PC-3 (cell line): ENCODE measurements at regions not wholly inside any gene's neighbourhood (a gene's known extent, or its start where the extent isn't known, plus 50 kb on each side); places are given as distances from the start of the nearest gene placed in this dataset.

Experiments
- ATAC-seq: fragments of 200-7000 bp; cut with Tn5 transposase; 2 replicates; pipeline ENCODE4 v1.9.1; 2020; ENCODE audit warnings: mild to moderate bottlenecking, moderate library complexity
- BruUV-seq: library from RNA; stranded (reverse); fragments of 400-500 nt; replicated peaks from 2 replicates; lab custom pipeline; 2021; lab: Mats Ljungman, UMichigan
- CTCF ChIA-PET: fragments of 300-600 bp; sonication (Branson Sonifier 250); formaldehyde crosslinking; loops from one replicate; lab custom pipeline; 2022; ENCODE audit warnings: antibody characterized with exemption; lab: Charles Lee
- POLR2A ChIA-PET: fragments of 300-600 bp; sonication (Branson Sonifier 250); formaldehyde crosslinking; loops from one replicate; lab custom pipeline; 2022; ENCODE audit warnings: antibody characterized with exemption; ENCODE audit not compliant: unreplicated experiment; lab: Charles Lee
- DNase-seq: peaks from one replicate; pipeline ENCODE4 v3.0.0-alpha.2; 2015
- H2AFZ ChIP-seq: fragments of 300-600 bp; sonication (generic); 2 replicates; pipeline ENCODE4 v1.6.0; 2016; ENCODE audit warnings: antibody characterized with exemption, low read length
- H3F3A ChIP-seq: fragments of 300-600 bp; sonication (generic); one replicate; pipeline ENCODE4 v1.6.0; 2017; ENCODE audit warnings: antibody characterized with exemption, low read length, control low read depth, mild to moderate bottlenecking; ENCODE audit not compliant: unreplicated experiment
- H3K27ac ChIP-seq: fragments of 300-600 bp; sonication (generic); 2 replicates; pipeline ENCODE4 v1.5.1; 2016; ENCODE audit warnings: mild to moderate bottlenecking, low read length
- H3K27me3 ChIP-seq: fragments of 300-600 bp; sonication (generic); 2 replicates; pipeline ENCODE4 v1.6.1; 2016; ENCODE audit warnings: low read length, mixed read lengths
- H3K36me3 ChIP-seq: fragments of 300-600 bp; sonication (generic); 2 replicates; pipeline ENCODE4 v1.6.1; 2016; ENCODE audit warnings: low read depth, mixed run types, low read length, mixed read lengths
- H3K4me1 ChIP-seq: fragments of 300-600 bp; sonication (generic); 2 replicates; pipeline ENCODE4 v1.5.1; 2016; ENCODE audit warnings: low read length; ENCODE audit not compliant: insufficient read depth
- H3K4me2 ChIP-seq: fragments of 300-600 bp; sonication (generic); 2 replicates; pipeline ENCODE4 v1.6.0; 2016; ENCODE audit warnings: low read length
- H3K4me3 ChIP-seq: fragments of 300-600 bp; sonication (generic); 2 replicates; pipeline ENCODE4 v1.5.1; 2016; ENCODE audit warnings: mild to moderate bottlenecking, low read length, mixed read lengths
- H3K79me2 ChIP-seq: fragments of 300-600 bp; sonication (generic); 2 replicates; pipeline ENCODE4 v1.6.1; 2017; ENCODE audit warnings: low read length, mixed read lengths
- H3K9ac ChIP-seq: fragments of 300-600 bp; sonication (generic); 2 replicates; pipeline ENCODE4 v1.6.0; 2016; ENCODE audit warnings: mild to moderate bottlenecking, low read length
- H3K9me2 ChIP-seq: fragments of 300-600 bp; sonication (generic); replicated peaks from 2 replicates; pipeline ENCODE4 v1.6.1; 2016; ENCODE audit warnings: mixed run types, low read length, mixed read lengths
- H3K9me3 ChIP-seq: fragments of 300-600 bp; sonication (generic); 2 replicates; pipeline ENCODE4 v1.6.1; 2016; ENCODE audit warnings: low read length, mixed read lengths
- H4K20me1 ChIP-seq: fragments of 300-600 bp; sonication (generic); 2 replicates; pipeline ENCODE4 v1.6.1; 2016; ENCODE audit warnings: low read length, mixed read lengths
- EZH2 ChIP-seq: fragments of 300-600 bp; sonication (generic); IDR thresholded peaks from one replicate; pipeline ENCODE4 v1.6.1; 2017; ENCODE audit warnings: antibody characterized with exemption, mild to moderate bottlenecking, low read length; ENCODE audit not compliant: unreplicated experiment
- EZH2phosphoT487 ChIP-seq: fragments of 300-600 bp; sonication (generic); IDR thresholded peaks from 2 replicates; pipeline ENCODE4 v1.6.1; 2018; ENCODE audit warnings: mild to moderate bottlenecking, antibody characterized with exemption, low read length, borderline replicate concordance
- intact Hi-C: fragments of 100-400 bp; cut with micrococcal nuclease; formaldehyde crosslinking; loops from 2 replicates; pipeline ENCODE4 v1.9.0; 2023
- TF ChIP-seq, protein P1 (sequence below): fragments of 300-600 bp; sonication (generic); conservative IDR thresholded peaks from 2 replicates; pipeline ENCODE4 v1.5.1; 2017; ENCODE audit warnings: antibody characterized with exemption, low read depth, mild to moderate bottlenecking, low read length

DNA sequence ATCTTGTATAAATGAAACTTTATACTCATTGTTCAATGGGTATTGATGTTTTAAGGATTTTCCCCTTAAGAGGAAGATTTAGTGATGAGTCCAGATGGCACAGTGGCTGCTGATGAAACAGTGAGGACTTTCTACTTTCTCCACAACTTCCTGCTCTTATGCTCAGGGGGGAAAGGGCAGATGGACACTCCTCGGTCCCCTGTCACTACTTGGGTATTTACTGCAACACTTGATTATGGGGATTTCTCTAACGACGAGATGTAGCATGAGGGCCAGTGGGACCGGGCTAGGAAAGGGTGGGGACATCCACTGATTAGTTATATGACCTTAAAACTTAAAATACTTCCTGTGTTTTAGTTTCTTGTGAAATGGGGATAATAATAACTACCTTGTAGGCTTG, 146.1 kb upstream of the HMHB1 start:
- DNase-seq, result no peak
- Histone ChIP-seq H3K4me3 (no peak overlapping the region), H3K9me3 (no peaks in the 10 kb centered on the region), H3K27me3 (no peaks in the 10 kb centered on the region), H3K36me3 (no peaks in the 10 kb centered on the region), H3F3A (no peaks in the 10 kb centered on the region), H3K4me1 (peaks cover 15% of the 10 kb centered on the region), H3K27ac (no peak overlapping the region), H3K79me2 (no peaks in the 10 kb centered on the region), H3K4me2 (no peak overlapping the region), H3K9me2 (no peaks in the 10 kb centered on the region), H4K20me1 (no peaks in the 10 kb centered on the region), H2AFZ (no peak overlapping the region), H3K9ac (no peak overlapping the region)
- TF ChIP-seq EZH2 (no peak), EZH2phosphoT487 (no peak)
- TF ChIP-seq, protein P1, sequence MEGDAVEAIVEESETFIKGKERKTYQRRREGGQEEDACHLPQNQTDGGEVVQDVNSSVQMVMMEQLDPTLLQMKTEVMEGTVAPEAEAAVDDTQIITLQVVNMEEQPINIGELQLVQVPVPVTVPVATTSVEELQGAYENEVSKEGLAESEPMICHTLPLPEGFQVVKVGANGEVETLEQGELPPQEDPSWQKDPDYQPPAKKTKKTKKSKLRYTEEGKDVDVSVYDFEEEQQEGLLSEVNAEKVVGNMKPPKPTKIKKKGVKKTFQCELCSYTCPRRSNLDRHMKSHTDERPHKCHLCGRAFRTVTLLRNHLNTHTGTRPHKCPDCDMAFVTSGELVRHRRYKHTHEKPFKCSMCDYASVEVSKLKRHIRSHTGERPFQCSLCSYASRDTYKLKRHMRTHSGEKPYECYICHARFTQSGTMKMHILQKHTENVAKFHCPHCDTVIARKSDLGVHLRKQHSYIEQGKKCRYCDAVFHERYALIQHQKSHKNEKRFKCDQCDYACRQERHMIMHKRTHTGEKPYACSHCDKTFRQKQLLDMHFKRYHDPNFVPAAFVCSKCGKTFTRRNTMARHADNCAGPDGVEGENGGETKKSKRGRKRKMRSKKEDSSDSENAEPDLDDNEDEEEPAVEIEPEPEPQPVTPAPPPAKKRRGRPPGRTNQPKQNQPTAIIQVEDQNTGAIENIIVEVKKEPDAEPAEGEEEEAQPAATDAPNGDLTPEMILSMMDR, result no peak
- no TSS peak for BruUV-seq
- ATAC-seq, result no peak
- intact Hi-C loops, result no loop called here
- ChIA-PET POLR2A (no interaction called here), CTCF (no interaction called here)

DNA sequence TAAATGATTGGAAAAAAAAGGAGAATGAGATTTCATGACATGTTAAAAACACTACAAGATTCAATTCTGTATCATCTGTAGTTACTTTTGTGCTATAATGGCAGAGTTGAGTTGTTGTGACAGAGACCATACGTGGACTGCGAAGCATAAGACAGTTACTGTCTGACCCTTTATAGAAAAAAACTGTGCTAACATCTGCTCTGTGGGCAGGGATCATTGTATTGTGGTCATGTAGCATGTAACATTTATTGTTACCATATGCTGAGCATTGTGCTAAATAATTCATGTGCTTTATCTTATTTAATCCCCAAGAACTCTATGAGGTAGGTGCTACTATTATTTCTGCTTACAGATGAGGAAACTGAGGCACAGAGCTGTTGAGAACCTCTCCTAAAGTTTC, 147.3 kb upstream of the HMHB1 start:
- Histone ChIP-seq H3F3A (no peaks in the 10 kb centered on the region), H3K36me3 (no peaks in the 10 kb centered on the region), H3K9me2 (no peaks in the 10 kb centered on the region), H3K9ac (no peak overlapping the region), H3K4me2 (no peak overlapping the region), H2AFZ (no peak overlapping the region), H3K79me2 (no peaks in the 10 kb centered on the region), H3K27ac (no peak overlapping the region), H3K4me1 (peaks cover 23% of the 10 kb centered on the region), H3K4me3 (no peak overlapping the region), H3K9me3 (no peaks in the 10 kb centered on the region), H3K27me3 (no peaks in the 10 kb centered on the region), H4K20me1 (no peaks in the 10 kb centered on the region)
- ATAC-seq, result no peak
- no peak for DNase-seq
- CTCF ChIA-PET, result no interaction called here
- TF ChIP-seq EZH2, result no peak
- no peak for TF ChIP-seq EZH2phosphoT487
- TF ChIP-seq, protein P1, result no peak
- BruUV-seq, result no TSS peak
- POLR2A ChIA-PET, result no interaction called here
- intact Hi-C loops, result no loop called here

DNA sequence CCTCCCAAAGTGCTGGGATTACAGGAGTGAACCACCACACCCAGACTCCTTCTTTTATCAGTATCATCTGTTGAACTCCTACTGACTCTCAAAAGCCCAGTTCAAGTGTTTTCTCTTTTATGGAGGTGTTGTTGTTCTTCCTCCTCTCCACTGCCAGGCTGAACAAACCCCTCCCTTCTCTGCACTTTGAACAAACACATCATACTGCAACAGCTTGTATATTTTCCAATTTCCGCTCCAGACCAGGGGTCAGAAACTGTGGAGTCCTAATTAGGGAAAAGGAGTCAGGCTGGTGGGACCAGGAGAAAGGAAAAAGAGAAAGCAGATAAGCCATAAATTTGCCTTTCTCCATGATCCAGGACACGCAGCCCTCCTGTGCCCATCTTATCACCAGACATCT, 148.1 kb upstream of the HMHB1 start:
- Histone ChIP-seq H3K27me3 (no peaks in the 10 kb centered on the region), H3K36me3 (no peaks in the 10 kb centered on the region), H3F3A (no peaks in the 10 kb centered on the region), H2AFZ (no peak overlapping the region), H3K4me1 (peaks cover 30% of the 10 kb centered on the region), H3K27ac (no peak overlapping the region), H3K4me2 (no peak overlapping the region), H3K9ac (no peak overlapping the region), H4K20me1 (no peaks in the 10 kb centered on the region), H3K4me3 (no peak overlapping the region), H3K9me2 (no peaks in the 10 kb centered on the region), H3K9me3 (no peaks in the 10 kb centered on the region), H3K79me2 (no peaks in the 10 kb centered on the region)
- no peak for DNase-seq
- intact Hi-C loops, result no loop called here
- ATAC-seq, result no peak
- BruUV-seq, result no TSS peak
- TF ChIP-seq EZH2, result no peak
- TF ChIP-seq, protein P1, result no peak
- no peak for TF ChIP-seq EZH2phosphoT487
- POLR2A ChIA-PET, result no interaction called here
- CTCF ChIA-PET, result no interaction called here
